ENCODE measurements at regions not wholly inside any gene's neighbourhood (a gene's known extent, or its start where the extent isn't known, plus 50 kb on each side); places are given as distances from the start of the nearest gene placed in this dataset.
A peak's percentile ranks its signal among the peaks of the same experiment; 100 is the strongest.

DNA sequence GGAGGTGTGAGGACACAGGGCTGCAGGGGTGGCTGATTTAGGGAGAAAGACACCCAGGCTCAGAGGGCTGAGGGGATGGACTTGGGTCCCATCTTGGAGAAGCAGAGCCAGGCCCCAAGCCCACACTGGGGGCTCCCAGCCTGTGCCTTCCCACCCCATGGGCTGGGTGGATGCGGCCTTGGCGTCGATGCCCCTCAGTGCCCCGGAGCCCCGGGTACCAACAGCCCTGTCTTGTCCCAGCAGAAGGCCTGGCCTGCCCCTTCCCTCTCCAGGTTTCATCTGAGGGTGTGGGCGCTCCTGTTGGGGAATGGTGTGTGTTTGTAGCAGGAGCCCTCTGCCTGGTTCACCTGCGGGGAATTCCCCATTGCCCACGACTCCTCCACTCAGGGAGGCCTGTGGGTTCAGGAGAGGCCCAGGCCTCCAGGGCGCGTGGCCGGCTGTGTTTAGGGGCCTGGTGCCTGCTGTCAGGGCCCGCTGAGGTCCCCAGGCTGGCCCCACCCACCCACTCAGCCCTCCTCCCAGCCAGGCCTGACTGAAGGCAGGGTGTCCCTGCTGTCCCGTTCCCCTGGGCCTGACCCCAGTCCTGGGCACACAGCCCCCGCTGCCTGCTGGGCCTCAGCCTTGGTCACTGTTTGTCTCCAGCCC lies 51.1 kb upstream of the BEGAIN start:
- no peak for DNase-seq

- no peak for DNase-seq
Measured at GRCh38 chr14:100639280-100639679, 52.1 kb upstream of the BEGAIN start.

DNA sequence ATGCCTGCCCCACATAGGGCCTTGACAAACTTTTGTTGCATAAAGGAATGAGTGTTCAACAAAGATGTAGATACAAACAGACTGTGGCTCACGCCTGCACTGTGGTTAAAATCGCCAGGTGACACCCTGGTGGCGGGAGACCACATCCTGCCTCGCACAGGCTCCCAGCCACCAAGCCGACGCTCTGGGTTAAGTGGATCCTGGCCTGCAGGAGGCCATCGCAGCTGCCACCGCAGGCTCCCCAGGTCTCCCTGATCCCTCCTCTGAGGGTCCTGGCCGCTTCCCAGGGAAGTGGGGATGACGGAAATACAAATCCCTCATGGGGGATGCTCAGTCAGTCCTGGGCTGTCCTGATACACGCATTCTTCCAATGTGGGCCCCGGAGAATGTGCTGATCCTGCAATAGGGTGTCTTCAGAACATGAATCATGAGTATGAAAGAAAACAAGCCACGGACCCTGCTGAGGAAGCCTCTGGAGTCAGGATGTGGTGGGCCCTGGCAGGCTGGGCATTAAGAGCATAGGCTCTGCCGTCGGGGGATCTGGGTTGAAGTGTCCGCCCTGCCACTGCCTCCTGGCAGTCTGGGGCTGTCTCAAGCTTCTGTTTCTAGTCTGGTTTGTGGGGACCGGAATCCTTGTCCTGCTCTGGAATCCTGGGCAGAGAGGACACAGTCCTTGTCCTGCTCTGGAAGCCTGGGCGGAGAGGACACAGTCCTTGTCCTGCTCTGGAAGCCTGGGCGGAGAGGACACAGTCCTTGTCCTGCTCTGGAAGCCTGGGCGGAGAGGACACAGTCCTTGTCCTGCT lies 53.5 kb upstream of the BEGAIN start:
- no peak for DNase-seq

- DNase-seq: no peak
Measured at GRCh38 chr14:100641274-100641860, 54.1 kb upstream of the BEGAIN start.

- DNase-seq: no peak
Measured at GRCh38 chr14:100643426-100643825, 56.2 kb upstream of the BEGAIN start.

DNA sequence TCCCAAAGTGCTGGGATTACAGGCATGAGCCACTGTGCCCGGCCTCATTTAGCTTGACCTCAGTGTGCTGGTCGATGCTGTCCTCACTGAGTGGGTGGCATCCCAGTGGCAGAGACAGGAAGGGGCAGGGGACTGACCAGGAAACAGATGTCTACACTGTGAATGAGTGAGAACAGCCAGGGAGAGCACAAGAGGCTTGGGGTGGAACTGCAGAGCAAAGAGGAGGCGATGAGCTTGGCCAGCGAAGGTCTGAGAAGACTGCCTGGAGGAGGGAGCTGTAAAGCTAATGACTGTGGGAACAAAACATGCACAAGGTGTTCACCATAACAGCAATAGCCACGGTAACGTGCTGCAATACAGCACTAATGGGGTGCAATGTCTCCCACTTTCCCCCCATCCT lies 57.2 kb upstream of the BEGAIN start:
- no peak for DNase-seq

DNA sequence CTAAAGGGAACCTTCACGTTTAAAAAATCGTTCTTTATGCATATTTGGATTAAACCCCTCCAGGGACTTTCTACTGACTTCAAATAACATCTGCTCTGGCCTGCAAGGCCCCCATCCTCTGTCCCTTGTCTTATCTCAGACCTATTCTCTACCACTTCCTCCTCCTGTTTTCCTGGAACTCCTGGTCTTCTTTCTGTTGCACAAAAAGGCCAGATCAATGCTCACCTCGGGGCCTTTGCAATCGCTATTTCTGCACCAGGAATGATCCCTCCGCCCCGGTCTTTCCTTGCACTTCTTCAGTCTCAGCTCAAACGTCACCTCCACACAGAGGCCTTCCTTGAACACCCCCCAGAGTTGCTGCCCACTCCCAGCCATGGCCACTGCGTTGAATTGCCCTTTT lies 57.6 kb upstream of the BEGAIN start:
- no peak for DNase-seq

DNA sequence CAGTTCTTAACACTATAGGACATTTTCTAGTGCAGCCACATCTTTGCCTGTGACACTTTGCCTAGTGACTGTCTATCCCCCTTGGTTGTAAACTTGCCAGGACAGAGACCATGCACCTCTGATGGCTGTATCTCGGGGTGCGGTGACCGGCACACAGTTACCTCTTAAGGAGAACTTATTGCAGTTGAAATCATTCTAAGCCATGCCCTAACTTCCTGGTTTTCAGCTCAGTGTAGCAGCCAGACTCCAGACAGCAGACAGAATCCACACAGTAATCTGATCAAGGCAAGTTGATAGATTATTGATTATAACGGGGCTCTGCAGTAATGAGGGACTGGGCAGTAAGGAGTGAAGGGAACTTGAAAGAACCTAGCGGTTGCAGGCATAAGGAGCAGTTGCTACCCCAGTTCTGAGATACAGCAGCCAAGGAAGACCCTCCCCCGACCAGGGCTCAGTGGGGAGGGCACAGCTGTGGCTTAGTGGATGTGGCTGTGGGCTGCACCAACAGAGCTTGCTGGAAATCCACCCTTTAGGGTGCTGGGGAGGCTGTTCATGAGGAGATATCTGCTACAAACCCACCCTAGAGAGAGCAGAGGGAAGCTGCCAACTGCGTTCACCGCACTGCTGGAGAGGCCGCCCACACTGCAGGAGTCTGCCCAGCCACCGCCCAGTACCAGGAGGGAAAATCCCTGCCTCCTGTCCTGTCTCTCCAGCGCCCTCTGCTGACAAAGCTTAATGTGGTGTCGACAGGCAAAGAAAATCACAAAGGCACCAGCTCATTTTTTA lies 58.2 kb upstream of the BEGAIN start:
- peak; percentile 90 to 91 for DNase-seq

DNA sequence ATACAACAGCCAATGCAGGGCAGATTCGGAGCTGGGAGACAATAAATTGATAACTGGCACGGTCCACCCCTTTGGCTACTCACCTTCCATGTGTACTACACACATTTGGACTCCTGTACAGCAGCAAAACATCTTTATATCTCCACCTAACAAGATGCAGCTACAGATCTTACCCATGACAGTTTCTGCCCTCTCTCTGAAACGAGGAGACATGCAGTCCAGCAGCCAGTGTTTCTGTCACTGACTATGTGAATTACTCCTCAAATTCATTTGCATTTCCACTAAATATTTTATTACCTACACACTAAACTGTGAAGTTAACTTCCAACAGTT lies 58.7 kb upstream of the BEGAIN start:
- DNase-seq: no peak

DNA sequence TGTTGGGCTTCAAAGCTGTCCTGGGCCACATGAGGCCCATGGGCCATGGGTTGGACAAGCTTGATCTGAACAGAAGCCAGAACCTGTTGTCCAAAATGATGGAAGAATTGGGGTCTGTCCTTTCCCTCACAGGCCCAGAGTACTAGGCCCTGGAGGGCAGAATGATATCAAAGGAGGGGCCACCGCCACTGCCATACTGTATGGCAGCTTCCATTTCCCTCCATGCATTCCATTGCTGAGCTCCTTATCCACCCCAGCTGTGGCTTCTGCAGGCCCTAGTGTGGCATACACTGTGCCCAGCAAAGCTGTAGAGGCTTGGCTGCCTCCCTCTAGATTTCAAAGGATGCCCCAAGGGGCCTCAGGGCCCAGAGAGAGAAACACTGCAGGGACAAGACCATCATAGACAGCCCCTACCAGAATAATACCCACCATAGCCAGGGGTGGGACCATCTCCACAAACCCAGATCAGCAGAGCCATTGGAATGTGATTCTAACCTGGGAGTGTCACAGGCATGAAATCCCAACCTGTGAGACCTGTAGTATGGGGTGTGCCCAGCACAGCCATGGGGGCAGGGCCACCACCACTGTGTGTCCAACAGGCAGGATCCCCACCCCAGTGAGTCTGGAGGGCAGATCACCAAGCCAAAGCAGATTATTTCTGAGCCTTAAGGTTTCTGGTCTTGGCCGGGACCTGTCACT lies 61.4 kb upstream of the BEGAIN start:
- DNase-seq: no peak

DNA sequence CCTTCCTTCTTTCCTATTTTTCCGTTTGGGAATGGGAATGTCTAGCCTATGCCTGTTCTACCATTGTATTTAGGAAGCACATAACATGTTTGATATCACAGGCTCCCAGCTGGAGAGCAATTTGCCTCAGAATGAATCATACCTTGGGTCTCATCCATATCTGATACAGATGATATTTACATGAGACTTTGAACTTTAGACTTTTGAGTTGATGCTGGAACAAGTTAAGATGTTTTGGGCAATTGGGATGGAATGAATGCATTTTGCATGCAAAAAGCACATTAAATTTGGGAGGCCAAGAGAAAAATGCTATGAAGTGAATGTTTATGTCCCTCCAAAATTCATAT lies 61.9 kb upstream of the BEGAIN start:
- DNase-seq: no peak

DNA sequence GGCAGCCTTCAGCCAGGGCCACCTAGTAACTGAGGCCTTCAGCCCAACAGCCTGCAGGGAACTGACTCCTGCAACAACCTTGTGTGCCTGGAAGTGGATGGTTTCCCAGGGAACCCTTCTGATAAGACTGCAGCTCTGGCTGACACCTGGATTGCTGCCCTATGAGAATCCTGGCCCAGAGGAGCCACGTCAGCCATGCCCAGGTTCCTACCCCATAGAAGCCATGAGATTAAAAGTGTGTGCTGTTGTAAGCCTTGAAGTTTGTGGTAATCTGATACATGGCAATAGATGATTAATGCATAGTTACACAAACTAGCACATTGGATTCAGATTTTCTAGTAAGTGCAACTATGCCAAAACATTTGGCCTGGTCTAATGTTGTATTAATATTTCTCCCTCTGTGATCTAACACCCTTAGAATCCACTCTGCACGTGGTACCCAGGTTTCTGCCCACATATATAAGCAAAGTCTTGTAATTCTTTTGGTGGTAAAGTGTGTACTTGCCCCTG lies 64.8 kb upstream of the BEGAIN start:
- no peak for DNase-seq

DNA sequence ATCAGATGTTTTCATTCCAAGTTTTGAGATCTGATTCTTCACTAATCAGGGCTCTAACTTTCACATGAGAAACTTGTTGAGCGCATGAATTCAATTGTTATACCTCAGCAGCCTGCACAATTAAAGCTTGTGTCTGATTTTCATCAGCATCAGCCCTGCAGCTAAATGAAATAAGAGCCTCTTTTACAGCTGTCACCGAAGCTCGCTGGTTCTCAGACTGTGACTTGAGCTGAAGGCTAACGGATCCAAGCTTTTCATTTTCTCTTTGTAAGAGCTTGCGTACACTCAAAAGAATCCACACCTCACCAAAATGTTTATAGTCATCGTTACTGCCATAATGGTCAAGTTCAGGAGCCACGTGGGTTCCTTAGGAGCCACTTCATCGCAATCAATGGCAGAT lies 65.5 kb upstream of the BEGAIN start:
- DNase-seq: no peak

GRCh38 chr14:100653409-100653808 lies 66.2 kb upstream of the BEGAIN start:
- peak in 1 of 2 donors; percentile 15 for DNase-seq

DNA sequence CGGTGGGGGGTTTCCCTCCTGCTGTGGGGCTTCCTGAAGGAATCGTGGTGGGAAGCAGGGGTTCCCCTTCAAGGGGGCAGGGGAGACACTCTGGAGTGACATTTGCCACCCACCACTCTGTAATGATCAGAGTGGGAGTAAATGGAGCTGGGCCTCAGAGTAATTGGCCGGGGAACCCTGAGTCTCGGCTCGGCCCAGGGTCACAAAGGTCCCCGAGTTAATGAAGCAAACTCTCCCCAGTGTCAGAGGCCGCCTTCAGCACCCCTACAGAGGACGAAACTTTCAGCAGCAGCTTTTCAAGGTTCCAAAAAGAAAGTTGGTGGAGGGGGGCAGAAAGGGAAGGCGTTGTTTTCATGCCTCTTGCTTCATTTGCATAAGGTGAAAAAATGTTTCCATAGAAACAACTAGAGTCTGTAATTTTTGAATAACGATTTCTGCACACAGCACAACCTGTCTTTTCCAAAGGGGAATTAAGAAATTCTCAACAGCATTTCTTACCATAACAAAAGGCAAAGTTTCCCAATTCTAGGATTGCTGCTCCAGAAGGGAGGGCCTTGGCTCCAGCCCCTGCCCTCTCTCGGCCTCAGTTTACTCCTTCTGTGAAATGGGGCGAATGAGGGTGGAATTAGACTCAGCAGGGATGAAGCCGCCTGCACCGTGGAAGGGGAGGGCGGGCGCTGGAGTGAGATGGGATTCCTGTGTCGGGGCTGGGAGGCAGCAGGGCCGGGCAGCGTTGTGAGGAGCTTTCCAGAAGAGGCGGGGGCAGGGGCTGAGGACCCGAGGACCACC lies 67.0 kb upstream of the BEGAIN start:
- DNase-seq: no peak

- DNase-seq: peak in 1 of 2 donors; percentile 35
Measured at GRCh38 chr14:100654814-100655740, 67.9 kb upstream of the BEGAIN start.

- DNase-seq: no peak
Measured at GRCh38 chr14:100655741-100656085, 68.5 kb upstream of the BEGAIN start.

DNA sequence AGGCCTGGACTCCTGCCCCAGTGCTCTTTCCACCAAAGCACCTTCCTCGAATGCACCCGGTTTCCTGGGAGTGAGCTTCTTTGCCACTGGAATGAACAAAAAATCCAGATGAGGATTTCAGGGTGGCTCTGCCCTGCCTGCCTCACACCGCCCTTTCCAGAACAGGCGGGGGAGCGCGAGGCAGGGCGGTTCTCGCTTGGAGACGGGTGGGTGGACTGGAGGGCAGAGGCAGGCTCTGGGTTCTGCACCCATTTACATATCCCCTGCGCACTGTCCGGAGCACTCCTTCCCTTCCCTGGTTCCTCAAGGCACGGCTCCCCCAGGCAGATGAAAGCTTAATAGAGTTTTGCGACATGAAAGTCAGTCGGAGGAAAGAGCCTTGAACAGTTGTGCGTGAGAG lies 69.7 kb upstream of the DLK1 start:
- no peak for DNase-seq

DNA sequence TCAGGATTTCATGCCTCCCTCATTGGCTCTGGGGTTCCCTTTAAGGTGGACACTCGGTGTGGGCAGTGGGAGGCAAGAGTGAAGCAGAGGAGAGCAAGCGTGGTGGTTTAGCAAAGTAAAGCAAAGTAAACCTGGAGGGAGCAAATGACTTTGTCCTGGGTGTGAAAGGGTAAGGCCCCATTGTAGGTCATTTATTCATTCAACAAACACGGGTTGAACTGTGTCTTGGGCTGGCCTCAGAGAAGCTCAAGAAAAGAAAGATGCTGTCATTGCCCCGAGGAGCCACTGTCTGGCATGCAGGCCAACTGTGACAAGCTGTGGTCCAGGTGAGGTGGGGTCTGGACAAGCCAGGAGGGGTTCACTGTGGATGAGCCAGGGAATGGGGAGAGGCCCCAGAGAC lies 68.9 kb upstream of the DLK1 start:
- no peak for DNase-seq

DNA sequence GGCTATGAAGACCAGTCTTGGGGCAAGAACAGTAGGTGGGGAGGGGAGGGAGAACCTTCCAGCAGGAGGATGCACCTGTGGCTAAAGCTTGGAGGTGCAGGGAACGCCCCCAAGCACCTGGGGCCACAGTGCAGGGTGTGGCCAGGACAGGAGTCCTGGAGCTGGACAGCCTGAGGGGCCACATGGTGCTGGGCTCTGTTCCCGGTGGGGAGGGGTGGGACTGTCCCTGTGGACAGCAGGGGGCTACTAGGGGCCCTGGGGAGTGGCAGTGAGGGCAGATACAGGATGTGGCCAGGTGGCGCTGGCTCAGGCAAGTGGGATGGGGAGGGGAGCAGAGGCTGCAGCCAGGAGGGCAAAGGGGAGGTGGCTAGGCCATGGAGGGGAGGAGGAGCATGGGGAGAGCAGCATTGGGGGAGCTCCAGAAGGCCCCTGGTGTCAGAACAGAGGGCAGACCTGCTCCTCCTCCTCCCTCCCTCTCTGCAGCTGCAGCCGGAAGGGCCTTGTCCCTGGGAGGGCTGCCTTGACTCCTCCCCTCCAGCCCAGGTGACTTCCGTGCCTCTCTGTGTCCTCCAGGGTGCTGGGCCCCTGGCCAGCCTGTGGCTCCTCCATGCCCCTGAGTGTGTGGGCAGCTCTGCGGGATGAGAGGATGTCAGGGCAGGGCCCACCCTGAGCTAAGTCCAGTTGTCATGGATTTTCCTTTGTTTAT lies 68.4 kb upstream of the DLK1 start:
- DNase-seq: no peak

Measured in inflammatory macrophage (primary cell).